NCI-H774 (cell line): ENCODE measurements at regions not wholly inside any gene's neighbourhood (a gene's known extent, or its start where the extent isn't known, plus 50 kb on each side); places are given as distances from the start of the nearest gene placed in this dataset.
"Not testable (repeated sequence)": the region's sequence is repeated elsewhere in the genome, so short reads cannot be mapped to it uniquely, and the experiment has no call there.

ENCODE experiments used
- DNase-seq: peaks from one replicate; lab custom pipeline; 2025; lab: John Stamatoyannopoulos, UW

DNA sequence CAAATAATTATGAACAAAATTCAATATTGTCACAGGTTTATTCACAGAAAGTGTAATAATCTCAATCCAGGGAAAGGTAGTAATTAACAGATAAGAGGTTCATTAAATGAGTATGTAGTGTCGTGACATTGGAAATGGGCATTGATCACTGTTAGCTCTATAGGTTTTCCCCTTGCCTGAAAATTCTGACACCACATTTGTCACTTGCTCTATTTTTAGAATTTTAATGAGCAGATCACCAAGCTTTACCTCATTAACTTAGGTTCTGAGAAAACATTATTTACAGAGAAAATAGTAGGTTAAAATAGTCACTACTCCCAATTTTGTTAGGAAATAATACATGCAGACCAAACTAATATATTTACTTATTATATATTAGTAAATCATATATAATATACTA is 344.0 kb downstream of the DSC3 start:
- no peak for DNase-seq

DNA sequence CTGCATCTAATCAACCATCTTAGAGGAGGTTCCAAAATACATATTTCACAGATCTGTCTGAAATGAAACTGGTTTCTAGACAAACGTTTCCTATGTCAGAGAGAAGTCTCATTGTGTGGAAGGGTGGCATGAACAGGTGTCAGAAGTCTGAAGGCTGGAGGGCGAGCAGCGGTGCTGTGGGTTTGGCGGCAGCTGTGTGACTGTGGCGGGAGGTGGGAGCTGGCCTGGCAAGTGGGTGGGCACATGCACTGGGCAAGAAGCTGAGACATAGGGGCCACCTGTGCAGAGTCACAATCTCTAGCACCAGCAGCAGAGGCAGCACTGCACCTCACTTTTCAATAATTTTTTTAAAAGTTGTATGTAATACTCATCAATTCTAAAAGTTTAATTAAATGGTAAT is 346.3 kb downstream of the DSC3 start:
- no peak for DNase-seq

DNA sequence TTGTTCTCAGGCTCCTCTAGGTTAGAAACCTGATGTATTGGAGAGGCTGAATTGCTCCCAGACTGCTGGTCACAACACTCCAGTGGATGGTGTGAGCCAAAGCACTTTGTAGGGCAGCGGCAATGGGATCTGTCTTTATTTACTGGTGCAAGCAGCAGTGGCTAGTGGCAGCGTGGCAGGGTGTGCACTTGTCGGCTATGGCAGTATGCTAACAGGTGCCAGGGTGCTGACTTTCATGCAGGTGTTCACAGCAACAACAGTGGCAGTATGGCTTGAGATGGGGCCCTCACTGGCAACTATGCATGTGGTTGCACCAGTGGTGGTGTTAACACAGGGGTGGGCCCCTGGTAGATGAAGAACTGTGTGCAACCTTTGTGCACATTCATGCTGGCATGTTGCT is 347.8 kb downstream of the DSC3 start:
- no peak for DNase-seq

DNA sequence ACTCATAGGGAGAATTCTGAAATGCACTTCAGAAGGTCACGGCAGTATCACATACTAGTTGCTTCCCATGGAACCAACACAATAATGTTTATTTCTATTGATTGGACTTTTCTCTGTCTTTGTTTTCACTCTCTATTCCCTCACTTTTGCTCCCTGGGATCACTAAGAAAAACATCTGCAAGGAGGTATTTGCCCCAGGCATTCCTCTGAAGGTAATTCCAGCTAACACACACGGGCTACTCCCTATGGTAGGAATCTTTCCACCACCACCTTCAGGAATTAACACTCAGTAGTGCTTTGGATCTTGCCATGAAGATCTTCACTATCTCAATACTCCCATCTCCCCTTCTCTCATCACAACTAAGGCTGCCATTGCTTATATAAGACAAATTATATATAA is 353.3 kb downstream of the DSC3 start:
- DNase-seq, result no peak

DNA sequence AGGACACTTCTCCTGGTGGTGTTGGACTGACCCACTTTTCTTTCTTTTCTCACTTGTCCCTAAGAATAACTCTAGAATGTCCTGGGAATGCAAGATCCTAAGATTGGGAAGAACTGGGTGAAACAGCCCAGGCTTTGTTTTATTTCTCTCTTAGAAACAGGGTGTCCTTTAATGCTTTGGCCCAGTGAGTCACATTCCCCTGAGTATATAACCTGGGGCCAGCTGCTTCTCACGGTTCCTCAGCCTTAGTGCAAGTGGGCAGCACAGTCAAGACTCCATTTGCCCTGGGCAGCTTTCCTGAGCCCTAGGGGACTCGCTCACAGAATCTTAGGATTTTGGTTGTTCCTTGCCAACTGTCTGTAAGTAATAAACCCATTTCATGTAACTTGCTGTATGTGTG is 355.0 kb downstream of the DSC3 start:
- DNase-seq, result no peak

DNA sequence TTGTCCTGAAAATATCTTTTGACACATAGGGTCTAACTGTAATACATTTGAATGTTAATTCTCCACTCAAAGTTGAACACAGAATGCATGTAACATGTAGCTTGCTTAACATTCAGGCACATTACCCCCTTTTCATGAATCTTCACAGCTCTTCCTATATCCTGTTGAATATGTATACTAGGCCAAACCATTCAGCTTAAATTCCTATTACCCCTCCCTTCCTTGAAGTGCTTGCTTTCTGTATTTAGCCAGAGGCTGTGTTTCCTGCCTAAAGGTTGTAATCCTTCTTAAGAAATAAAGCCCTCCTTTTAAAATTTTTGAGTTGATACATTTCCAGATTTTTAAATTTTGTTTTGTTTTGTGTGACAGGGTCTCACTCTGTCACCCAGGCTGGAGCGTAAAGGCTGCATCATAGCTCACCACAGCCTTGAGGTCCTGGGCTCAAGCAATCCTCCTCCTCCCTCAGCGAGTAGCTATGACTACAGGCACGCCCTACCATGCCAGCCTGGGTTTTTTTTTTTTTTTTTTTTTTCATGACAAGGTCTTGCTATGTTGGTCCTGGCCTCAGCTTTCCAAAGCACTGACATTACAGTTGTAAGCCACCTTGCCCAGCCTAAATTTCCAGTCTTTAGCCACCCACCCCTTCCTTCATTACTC is 357.6 kb downstream of the DSC3 start:
- no peak for DNase-seq

DNA sequence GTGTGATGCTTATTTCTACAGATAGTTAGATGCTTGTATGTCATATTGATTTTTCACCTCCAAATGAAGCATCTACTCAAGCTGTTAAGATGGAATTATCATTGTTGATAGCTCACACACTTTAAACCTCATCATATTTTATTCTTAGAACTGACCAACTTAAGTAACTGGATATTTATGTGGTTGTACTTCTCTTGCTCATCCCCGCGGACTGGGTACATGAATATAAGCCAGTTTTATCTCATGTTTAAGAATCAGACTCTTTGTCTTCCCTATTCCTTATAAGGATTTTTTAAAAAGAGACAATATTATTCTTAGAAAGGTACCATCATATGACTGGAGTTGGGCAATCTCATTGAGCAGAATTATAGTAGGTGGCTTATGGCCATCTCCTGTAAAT is 358.7 kb downstream of the DSC3 start:
- DNase-seq, result no peak

DNA sequence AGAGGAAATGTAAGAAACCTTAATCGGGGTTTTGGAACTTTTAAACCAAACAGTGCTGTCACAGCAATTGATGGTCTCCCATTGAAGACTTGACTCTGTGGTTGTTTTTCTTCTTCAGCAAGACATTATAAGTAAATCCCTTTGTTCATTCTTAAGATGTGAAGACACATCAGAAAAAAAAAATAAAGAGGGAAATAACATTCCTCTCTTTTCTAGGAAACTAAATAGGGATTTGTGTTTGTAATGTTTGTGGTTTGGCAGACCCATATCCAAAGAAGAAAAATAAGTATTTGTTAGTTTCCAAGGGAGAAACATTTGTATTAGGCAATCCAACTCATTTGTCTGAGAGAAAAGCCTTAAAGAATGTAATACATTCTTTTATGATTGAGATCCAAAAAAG is 359.9 kb downstream of the DSC3 start:
- no peak for DNase-seq

DNA sequence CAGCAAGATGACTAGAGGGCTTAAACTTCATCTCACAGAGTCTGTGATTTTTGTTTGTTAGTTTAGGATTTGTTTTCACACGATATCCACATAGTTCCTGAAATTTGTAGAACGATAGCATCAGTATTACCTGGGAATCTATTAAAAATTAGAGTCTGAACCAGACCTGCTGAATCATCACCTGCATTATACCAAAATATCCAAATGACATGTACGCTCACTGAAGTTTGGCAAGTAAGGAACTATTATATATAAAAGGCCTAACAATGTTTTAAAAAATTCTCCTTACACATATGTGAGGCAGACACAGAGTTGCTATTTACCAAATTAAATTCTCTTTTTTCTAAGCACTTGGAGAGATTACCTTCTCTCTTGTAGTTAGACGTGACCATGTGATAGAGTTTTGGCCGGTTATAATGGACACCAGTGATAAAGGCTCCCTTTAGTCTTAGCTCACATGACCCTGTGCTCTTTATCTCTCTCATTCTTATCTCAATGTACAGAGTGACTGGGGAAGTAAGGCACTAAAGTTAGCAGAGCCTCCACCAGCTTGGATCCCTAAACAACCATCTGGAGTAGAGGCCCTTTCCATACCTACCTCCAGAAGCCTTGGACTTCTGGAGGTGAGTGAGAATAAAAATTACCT is 363.1 kb downstream of the DSC3 start:
- no peak for DNase-seq

DNA sequence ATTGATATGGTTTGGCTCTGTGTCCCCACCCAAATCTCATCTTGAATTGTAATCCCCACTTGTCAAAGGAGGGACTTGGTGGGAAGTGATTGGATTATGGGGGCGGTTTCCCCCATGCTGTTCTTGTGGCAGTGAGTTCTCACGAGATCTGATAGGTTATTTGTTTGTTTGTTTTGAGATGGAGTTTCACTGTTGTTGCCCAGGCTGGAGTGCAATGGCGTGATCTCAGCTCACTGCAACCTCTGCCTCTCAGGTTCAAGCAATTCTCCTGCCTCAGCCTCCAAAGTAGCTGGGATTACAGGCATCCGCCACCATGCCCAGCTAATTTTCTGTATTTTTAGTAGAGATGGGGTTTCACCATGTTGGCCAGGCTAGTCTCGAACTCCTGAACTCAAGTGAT is 364.7 kb downstream of the DSC3 start:
- not testable (repeated sequence) for DNase-seq

DNA sequence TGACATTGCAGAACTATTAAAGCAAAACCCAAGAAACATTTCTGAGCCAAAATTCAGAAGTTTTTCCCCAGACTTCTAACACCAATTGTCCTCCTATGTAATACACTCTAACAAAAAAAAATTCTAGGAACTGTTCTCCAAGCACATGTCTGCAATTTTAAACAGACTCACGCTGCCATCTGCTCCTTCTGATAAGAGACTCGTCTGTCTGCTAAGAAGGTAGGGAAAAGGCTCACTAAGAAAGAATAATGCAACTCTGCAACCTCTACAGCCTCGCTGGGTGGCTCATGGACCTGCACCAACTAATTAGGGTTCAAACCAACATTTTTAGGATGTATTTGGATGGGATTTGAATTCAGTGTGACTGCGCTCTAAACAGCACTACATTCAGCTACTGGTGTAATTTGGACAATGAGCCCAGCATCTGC is 366.5 kb downstream of the DSC3 start:
- no peak for DNase-seq

DNA sequence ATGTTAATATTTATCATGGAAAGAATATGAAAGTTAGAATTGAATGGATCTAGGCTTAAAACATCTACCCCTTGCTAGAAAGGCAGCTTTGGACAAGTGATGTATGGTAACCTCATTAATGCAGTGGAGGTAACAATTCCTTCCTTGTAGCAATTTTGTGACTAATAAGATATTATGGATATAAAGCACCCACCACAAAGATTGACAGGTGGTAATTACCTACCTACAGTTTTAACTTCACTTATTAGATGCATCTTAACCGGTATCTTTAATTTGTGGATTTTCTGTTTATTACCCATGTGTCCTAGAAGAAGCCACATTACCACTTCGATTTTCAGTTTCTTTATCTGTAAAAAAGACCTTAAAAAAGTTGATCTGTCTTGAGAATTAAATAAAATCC is 367.0 kb downstream of the DSC3 start:
- DNase-seq, result no peak

DNA sequence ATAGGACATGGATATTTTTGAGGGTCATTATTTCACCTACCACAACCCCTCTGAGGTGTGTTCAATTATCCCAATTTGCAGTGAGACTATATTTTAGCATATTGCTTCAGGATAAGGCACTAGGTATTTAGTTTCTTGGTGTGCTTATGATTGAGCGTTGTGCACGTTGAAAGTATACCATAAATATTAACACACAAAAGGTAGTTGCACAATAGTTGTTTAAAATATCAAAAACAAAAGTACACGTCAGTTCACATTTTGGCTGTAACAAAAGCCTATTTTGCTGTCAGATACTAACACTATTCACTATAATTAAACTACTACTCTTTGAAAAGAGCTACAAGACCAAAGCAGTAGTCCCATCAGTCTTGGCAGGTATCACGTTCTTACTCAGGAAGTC is 367.5 kb downstream of the DSC3 start:
- DNase-seq, result no peak

DNA sequence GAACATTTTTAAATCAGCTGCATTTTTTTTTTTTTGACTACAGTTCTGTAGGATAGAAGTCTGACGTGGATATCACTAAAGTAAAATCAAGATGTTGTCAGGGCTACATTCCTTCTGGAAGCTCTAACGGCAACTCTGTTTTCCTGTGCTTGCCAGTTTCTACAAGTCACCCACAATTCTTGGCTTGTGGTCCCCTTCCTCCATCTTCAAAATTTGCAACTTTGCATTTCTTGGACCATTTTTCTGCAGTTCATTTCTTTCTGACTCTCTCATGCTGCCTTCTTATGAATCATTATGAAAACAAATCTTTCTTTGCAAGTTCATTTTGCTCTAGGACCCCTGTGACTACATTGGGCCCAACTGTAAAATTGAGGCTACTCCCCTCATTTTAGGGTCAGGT is 367.9 kb downstream of the DSC3 start:
- DNase-seq, result no peak

DNA sequence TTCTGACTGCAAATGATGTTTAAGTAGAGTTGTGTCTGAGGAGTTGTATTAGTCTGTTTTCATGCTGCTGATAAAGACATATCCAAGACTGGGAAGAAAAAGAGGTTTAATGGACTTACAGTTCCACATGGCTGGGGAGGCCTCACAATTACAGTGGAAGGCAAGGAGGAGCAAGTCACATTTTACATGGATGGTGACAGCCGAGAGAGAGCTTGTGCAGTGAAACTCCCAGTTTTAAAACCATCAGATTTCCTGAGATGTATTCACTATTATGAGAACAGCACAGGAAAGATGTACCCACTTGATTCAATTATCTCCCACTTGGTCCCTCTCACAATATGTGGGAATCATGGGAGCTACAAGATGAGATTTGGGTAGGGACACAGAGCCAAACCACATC is 370.1 kb downstream of the DSC3 start:
- not testable (repeated sequence) for DNase-seq

DNA sequence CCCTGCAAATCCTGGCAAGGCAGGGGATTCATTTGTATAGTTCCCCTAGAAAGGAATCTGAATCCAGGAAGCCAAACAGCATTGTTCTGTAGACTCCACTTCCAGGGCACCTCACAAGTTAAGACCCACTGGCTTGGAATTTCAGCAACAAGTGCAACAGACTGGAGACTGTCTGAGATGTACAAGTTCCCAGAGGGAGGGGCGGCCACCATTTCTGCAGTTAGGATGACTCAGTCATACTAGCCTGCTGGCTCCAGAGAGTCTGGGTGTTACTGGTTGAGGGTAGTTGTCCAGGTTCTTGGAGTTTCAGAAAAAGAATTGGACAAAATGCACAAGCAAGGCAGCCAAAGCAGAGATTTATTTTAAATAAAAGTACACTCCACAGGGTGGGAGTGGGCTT is 384.2 kb downstream of the DSC3 start:
- DNase-seq, result no peak

DNA sequence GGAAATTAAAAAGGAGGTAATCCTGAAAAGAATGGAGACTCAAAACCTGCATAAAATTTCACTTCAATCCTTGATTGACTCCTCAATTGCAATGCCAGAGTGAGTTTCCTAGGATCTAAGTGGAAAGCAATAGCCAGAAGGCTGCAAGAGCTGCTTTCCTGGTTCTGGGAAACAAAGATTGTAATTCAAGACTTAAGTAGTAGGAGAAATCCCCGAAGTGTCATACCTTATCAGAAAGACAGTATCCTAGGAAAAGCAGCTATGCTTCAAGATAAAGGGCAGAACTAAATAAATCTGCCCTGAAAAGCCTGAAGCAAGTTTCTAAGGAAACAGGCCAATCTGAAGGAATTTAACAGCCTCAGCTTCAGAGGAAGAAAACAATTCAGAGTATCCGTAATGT is 390.2 kb downstream of the DSC3 start:
- no peak for DNase-seq

DNA sequence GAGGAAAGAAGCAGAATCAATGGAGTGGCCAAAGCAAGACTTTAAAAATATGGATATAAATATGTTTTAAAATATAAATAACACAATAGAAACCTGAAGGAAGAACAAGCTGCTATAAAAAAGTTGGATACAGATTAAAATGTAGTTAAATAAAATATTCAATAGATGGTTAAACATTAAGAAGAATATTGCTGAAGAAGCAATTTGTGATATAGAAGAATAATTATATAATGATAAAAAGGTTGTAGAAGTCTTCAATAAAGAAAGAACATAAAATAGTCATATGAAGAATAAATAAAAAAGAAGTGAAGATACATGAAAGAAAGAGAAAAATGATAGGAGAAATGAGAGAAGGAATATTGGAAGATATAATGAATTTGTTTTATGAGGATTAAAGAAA is 392.0 kb downstream of the DSC3 start:
- DNase-seq, result no peak

DNA sequence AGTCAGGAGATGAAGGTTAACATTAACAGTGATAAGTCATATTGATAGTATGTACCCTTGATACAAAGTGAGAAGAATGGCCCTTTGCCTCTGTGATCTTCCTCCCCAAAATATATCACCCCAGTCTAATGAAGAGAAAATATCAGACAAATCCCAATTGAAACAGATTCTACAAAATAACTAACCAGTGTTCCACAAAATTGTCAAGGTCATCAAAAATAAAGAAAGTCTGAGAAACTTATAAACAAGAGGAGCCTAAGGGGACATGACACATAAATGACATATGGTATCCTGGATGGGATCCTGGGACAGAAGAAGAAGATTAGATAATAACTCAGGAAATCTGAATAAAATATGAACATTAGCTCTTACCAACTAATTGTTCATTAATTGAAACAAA is 398.4 kb downstream of the DSC3 start:
- no peak for DNase-seq

DNA sequence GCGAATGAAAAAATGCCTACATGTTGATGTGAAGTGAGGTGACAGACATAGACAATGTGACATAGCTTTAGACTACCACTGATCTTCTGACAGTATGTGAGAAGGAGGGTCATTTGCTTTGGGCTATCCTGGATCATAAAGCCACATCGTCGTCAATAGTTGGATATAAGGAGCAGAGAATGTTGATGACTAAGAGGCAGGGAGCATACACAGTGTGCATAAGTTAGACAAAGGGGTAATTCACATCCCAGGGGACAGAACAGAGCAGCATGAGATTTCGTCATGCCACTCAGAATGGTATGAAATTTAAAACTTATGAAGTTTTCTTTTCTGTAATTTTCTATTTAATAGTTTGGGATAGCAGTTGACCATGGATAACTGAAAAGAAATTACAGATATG is 403.2 kb downstream of the DSC3 start:
- DNase-seq, result no peak

DNA sequence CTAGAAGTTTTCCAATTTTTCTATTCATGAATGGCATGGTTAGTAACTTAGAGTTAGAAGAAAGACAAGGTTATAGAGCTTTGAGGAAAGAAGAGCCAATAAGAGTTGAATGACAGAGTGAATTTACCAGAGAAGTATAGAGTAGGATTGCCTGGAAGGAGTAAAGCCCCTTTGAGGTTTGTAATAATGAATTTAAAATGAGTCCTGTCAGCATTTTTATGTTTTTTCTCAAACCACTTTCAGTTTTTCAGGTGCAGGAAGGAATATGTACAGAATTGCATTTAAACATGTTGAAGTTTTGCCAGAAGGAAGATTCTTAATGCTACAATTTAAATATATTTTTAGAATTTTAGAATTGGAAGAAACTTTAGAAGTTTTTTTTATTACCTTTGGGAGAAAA is 408.3 kb downstream of the DSC3 start:
- DNase-seq, result no peak

DNA sequence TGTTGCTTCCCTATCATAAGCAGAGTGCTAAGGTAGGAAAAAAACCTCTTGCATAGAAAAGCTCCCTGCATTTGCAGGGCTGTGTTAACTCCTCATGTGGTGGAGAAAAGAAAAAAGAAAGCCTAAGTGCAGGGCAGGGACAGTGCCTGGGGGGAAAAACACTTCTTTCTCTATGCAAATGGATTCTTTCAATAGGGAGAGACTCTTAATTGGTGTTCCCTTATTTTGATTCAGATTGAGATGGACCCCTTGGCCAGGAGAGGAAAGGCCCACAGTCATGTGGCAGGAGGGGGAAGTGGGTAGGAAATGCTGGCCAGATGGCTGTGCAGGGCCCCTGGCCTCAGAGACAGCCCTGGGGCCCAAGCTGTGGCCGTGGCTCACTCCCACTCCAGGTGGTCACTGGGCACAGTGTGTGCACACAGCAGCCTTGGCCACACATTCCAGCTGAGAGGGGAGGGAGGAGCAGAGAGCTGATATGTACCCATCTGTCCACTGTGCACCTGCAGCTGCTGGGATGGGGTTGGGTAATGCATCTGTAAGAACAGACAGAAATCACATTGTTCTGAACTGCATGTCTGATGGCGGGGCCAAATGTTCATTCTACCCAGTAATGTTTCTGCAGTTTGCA is 410.4 kb downstream of the DSC3 start:
- DNase-seq, result no peak

DNA sequence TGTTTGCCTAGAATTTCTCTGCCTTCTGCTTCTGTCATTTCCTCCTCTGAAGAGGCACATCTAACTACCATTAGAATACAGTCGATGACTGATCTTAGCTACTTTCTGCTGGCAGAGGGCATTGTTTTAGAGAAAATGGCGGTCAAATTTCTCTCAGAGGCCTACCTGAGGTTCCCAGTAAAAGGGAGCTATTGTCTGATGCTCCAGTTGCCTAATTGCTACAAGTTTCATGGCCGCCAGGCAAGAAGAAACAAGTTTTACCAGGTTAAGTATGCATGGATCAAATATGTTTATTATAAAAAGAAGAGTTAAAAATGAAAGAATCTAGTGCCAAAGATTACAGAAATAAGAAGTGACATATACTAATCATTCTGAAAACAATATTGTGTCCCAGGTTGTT is 416.6 kb downstream of the DSC3 start:
- DNase-seq, result no peak
